ENCODE measurements at regions not wholly inside any gene's neighbourhood (a gene's known extent, or its start where the extent isn't known, plus 50 kb on each side); places are given as distances from the start of the nearest gene placed in this dataset.
"Not testable (repeated sequence)": the region's sequence is repeated elsewhere in the genome, so short reads cannot be mapped to it uniquely, and the experiment has no call there.

DNA sequence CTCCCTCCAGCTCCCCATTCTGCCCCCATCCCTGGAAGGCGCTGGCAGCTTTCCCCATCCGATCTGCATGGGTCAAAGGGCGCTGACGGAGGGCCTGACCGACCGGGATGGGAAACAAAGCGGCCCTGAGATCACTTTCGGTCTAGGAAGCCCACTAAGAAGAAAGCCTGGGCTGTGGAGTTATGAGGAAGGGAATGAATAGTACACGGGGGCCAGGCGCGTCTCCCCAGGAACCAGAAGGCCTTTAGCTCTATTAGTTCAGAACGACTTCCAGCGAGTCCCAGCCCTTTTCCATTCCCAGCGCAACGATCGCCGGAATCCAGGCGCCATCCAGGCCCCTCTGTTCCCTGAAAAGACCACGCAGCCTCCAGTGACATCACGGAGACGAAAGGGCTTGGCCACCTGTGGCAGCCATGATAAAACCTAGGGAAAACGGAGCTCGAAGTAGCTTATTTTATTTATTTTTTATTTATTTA lies 70.1 kb upstream of the CCDC180 start:
- no peaks in the 10 kb centered on the region for H3K27me3 Mint-ChIP-seq
- intact Hi-C loops (cut with DNase I, micrococcal nuclease), result loop anchor here in 1 of 2 experiments (5.0 to 10.0 kb wide), 3 partner anchors 175 to 463 kb away; partner anchors contain the start of genes TDRD7 and ZNF510
- CTCF ChIA-PET, result interaction anchor here (1.2 kb wide), 1 partner anchor 16 kb away, joined by 3 read pairs; no protein-coding TSS in a partner anchor
- TF ChIP-seq, protein P1, sequence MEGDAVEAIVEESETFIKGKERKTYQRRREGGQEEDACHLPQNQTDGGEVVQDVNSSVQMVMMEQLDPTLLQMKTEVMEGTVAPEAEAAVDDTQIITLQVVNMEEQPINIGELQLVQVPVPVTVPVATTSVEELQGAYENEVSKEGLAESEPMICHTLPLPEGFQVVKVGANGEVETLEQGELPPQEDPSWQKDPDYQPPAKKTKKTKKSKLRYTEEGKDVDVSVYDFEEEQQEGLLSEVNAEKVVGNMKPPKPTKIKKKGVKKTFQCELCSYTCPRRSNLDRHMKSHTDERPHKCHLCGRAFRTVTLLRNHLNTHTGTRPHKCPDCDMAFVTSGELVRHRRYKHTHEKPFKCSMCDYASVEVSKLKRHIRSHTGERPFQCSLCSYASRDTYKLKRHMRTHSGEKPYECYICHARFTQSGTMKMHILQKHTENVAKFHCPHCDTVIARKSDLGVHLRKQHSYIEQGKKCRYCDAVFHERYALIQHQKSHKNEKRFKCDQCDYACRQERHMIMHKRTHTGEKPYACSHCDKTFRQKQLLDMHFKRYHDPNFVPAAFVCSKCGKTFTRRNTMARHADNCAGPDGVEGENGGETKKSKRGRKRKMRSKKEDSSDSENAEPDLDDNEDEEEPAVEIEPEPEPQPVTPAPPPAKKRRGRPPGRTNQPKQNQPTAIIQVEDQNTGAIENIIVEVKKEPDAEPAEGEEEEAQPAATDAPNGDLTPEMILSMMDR (IDR thresholded peaks at IDR 0.05), result no peak
- H3K9me3 Mint-ChIP-seq, result no peaks in the 10 kb centered on the region
- H3K27ac ChIP-seq (ENCODE audit: low read depth in 1 of 2, low read length in 2 of 2), result no peak overlapping the region
- DNase-seq (peak in 1 of 14 experiments; percentile 8), ATAC-seq (ENCODE audit: poor library complexity) (no peak)
- peak overlapping the region; percentile 91 for H3K27ac Mint-ChIP-seq
- H3K4me3 Mint-ChIP-seq, result peak overlapping the region; percentile 96
- H3K36me3 ChIP-seq (ENCODE audit: insufficient read depth, low read length), result no peaks in the 10 kb centered on the region
- peaks cover 21% of the 10 kb centered on the region for H3K4me1 Mint-ChIP-seq (ENCODE audit: low read depth)
- H3K4me3 ChIP-seq (ENCODE audit: low read length), result peak overlapping the region; percentile 61
- peaks cover 13% of the 10 kb centered on the region for H3K4me1 ChIP-seq (ENCODE audit: insufficient read depth, low read length)
- H3K27me3 ChIP-seq (ENCODE audit: control insufficient read depth in 1 of 2, insufficient read depth in 2 of 2, low read length in 2 of 2), result no peaks in the 10 kb centered on the region
- POLR2A ChIA-PET, result interaction anchor here (0.9 to 1.6 kb wide), 6 partner anchors 29 to 396 kb away, joined by 3 to 15 read pairs (median 3); partner anchors contain the start of genes CTSV, NCBP1, TSTD2 and ZNF782
- no peaks in the 10 kb centered on the region for H3K9me3 ChIP-seq (ENCODE audit: control insufficient read depth in 1 of 2, insufficient read depth in 1 of 2, low read length in 2 of 2)
- H3K36me3 Mint-ChIP-seq (ENCODE audit: low read depth), result peaks cover 5% of the 10 kb centered on the region

DNA sequence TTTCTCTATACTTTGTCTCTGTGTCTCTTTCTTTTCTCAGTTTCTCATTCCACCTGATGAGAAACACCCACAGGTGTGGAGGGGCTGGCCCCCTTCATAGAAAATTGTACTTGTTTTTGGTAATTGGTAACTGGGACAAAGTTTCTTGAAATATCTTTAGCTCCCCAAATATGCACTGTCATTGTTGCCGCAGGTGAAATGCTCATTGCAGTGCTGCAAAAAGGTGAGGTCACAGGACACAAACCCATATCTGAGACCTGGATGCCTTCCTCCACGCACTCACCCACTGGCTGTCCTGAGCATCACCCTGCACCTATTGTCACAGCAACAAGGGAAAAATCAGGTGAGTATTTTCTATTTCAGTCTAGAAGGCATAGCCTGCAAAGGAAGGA lies 74.5 kb upstream of the CCDC180 start:
- H3K36me3 ChIP-seq (ENCODE audit: insufficient read depth, low read length); H3K27ac Mint-ChIP-seq; H3K36me3 Mint-ChIP-seq (ENCODE audit: low read depth); DNase-seq; H3K9me3 Mint-ChIP-seq; CTCF ChIA-PET; H3K4me3 Mint-ChIP-seq; H3K4me1 ChIP-seq (ENCODE audit: insufficient read depth, low read length); POLR2A ChIA-PET; H3K27me3 ChIP-seq (ENCODE audit: control insufficient read depth in 1 of 2, insufficient read depth in 2 of 2, low read length in 2 of 2); H3K9me3 ChIP-seq (ENCODE audit: control insufficient read depth in 1 of 2, insufficient read depth in 1 of 2, low read length in 2 of 2); H3K4me3 ChIP-seq (ENCODE audit: low read length); H3K27ac ChIP-seq (ENCODE audit: low read depth in 1 of 2, low read length in 2 of 2); H3K27me3 Mint-ChIP-seq; ATAC-seq (ENCODE audit: poor library complexity); H3K4me1 Mint-ChIP-seq (ENCODE audit: low read depth): not testable (repeated sequence)
- intact Hi-C loops (cut with DNase I, micrococcal nuclease), result loop anchor here in 1 of 2 experiments (10.0 kb wide), 1 partner anchor 458 kb away; the partner anchor contains the start of gene ZNF510

DNA sequence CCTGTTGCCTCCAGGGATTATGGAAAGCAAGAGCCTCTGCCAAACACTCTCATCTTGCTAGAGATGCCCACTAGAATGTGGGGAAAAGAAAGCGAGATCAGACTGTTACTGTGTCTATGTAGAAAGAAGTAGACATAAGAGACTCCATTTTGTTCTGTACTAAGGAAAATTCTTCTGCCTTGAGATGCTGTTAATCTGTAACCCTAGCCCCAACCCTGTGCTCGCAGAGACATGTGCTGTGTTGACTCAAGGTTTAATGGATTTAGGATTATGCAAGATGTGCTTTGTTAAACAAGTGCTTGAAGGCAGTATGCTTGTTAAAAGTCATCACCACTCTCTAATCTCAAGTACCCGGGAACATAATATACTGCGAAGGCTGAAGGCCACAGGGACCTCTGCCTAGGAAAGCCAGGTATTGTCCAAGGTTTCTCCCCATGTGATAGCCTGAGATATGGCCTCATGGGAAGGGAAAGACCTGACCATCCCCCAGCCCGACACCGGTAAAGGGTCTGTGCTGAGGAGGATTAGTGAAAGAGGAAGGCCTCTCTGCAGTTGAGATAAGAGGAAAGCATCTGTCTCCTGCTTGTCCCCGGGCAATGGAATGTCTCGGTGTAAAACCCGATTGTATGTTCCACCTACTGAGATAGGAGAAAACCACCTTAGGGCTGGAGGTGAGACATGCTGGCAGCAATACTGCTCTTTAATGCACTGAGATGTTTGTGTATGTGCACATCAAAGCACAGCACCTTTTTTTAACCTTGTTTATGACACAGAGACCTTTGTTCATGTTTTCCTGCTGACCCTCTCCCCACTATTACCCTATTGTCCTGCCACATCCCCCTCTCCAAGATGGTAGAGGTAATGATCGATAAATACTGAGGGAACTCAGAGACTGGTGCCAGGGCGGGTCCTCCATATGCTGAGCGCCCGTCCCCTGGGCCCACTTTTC lies 75.1 kb upstream of the CCDC180 start:
- H3K4me3 ChIP-seq (ENCODE audit: low read length); H3K27me3 ChIP-seq (ENCODE audit: control insufficient read depth in 1 of 2, insufficient read depth in 2 of 2, low read length in 2 of 2); H3K4me1 Mint-ChIP-seq (ENCODE audit: low read depth); H3K27ac Mint-ChIP-seq; CTCF ChIA-PET; H3K4me1 ChIP-seq (ENCODE audit: insufficient read depth, low read length); H3K27me3 Mint-ChIP-seq; H3K27ac ChIP-seq (ENCODE audit: low read depth in 1 of 2, low read length in 2 of 2); DNase-seq; H3K9me3 ChIP-seq (ENCODE audit: control insufficient read depth in 1 of 2, insufficient read depth in 1 of 2, low read length in 2 of 2); H3K9me3 Mint-ChIP-seq; ATAC-seq (ENCODE audit: poor library complexity); H3K36me3 ChIP-seq (ENCODE audit: insufficient read depth, low read length); H3K36me3 Mint-ChIP-seq (ENCODE audit: low read depth); H3K4me3 Mint-ChIP-seq; POLR2A ChIA-PET: not testable (repeated sequence)
- intact Hi-C loops (cut with DNase I, micrococcal nuclease), result loop anchor here in 1 of 2 experiments (10.0 kb wide), 1 partner anchor 458 kb away; the partner anchor contains the start of gene ZNF510

DNA sequence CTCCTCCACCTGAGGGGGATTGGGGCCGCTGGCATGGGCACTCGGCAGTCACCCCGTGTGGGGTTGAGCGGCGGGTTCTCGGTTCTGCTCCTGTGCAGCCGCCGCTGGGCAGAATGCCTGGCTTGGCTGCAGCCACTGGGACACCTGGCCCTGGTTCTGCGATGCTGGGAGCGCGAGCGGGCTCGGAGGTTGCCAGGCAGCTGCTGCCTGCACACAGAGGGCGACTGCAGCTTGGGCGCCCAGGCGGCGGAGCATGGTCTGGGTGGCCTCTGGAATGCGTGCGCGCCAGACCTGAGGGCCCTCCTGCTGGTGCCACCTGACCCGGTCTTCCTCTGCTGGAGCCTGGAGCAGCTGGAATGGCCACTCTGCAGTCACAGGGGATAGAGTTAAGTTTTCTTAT lies 85.1 kb upstream of the CCDC180 start:
- H3K36me3 ChIP-seq (ENCODE audit: insufficient read depth, low read length); H3K4me1 Mint-ChIP-seq (ENCODE audit: low read depth); POLR2A ChIA-PET; H3K27ac Mint-ChIP-seq; CTCF ChIA-PET; intact Hi-C loops (cut with DNase I, micrococcal nuclease); H3K9me3 Mint-ChIP-seq; H3K27ac ChIP-seq (ENCODE audit: low read depth in 1 of 2, low read length in 2 of 2); H3K4me3 ChIP-seq (ENCODE audit: low read length); H3K36me3 Mint-ChIP-seq (ENCODE audit: low read depth); ATAC-seq (ENCODE audit: poor library complexity): not testable (repeated sequence)
- peaks cover 61% of the 10 kb centered on the region for H3K27me3 Mint-ChIP-seq
- H3K4me1 ChIP-seq (ENCODE audit: insufficient read depth, low read length), result peaks cover 18% of the 10 kb centered on the region
- DNase-seq, result peak in 1 of 14 experiments; percentile 9
- peaks cover 0 to 14% of the 10 kb centered on the region in 2 experiments for H3K9me3 ChIP-seq (ENCODE audit: control insufficient read depth in 1 of 2, insufficient read depth in 1 of 2, low read length in 2 of 2)
- H3K4me3 Mint-ChIP-seq, result peak overlapping the region; percentile 17
- peaks cover 11 to 25% of the 10 kb centered on the region in 2 experiments for H3K27me3 ChIP-seq (ENCODE audit: control insufficient read depth in 1 of 2, insufficient read depth in 2 of 2, low read length in 2 of 2)

DNA sequence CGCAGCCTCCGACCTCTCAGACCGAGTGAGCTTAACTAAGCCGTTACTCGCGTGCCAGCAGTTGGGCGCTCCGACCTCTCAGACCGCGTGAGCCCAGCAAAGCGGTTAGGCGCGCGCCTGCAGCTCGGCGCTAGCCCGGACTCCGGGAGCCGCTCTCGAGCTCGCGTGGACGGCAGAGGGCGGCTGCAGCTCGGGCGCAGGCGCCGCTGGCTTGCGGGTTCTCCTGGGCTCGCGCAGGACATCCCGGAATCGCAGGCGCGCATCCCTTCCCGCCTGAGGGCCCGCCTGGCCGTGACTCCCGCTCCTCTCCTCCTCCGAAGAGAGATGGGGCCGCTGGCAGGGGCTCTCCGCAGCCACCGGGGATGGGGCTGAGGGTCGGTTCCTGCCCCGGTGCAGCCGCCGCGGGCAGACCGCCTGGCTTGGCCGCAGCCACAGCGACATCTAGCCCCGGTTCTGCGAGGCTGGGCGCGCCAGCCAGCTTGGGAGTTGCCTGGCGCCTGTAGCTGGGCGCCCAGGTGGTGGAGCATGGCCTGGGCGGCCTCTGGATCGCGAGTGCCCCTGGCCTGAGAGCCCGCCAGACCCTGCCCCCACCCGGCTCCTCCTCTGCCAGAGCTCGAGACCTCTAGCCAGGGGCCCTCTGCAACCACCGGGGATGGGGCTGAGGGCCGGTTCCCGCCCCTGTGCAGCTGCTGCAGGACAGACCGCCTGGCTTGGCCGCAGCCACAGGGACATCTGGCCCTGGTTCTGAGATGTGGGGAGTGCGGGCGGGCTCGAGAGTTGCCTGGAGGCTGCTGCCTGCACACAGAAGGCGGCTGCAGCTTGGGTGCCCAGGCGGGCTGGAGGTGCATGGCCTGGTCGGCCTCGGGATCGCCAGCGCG lies 85.7 kb upstream of the CCDC180 start:
- ChIA-PET POLR2A (interaction anchor here (0.5 to 1.7 kb wide), 2 partner anchors 17 to 279 kb away, joined by 3 to 15 read pairs; no protein-coding TSS in a partner anchor), CTCF (interaction anchor here (1.2 kb wide), 1 partner anchor 16 kb away, joined by 3 read pairs; no protein-coding TSS in a partner anchor)
- H3K4me1 Mint-ChIP-seq (ENCODE audit: low read depth); H3K27ac ChIP-seq (ENCODE audit: low read depth in 1 of 2, low read length in 2 of 2); H3K9me3 Mint-ChIP-seq; H3K36me3 Mint-ChIP-seq (ENCODE audit: low read depth); intact Hi-C loops (cut with DNase I, micrococcal nuclease); H3K27ac Mint-ChIP-seq; H3K36me3 ChIP-seq (ENCODE audit: insufficient read depth, low read length): not testable (repeated sequence)
- H3K27me3 ChIP-seq (ENCODE audit: control insufficient read depth in 1 of 2, insufficient read depth in 2 of 2, low read length in 2 of 2), result peaks cover 11 to 25% of the 10 kb centered on the region in 2 experiments
- peak; percentile 93 for ATAC-seq (ENCODE audit: poor library complexity)
- H3K9me3 ChIP-seq (ENCODE audit: control insufficient read depth in 1 of 2, insufficient read depth in 1 of 2, low read length in 2 of 2), result peaks cover 0 to 14% of the 10 kb centered on the region in 2 experiments
- H3K4me3 Mint-ChIP-seq, result peak overlapping the region; percentile 77
- H3K4me3 ChIP-seq (ENCODE audit: low read length), result peak overlapping the region; percentile 40
- H3K4me1 ChIP-seq (ENCODE audit: insufficient read depth, low read length), result peaks cover 18% of the 10 kb centered on the region
- H3K27me3 Mint-ChIP-seq, result peaks cover 61% of the 10 kb centered on the region
- DNase-seq, result peak; percentile 24 to 78 (median 54)
